IPS DF 19.7 (cell line): ENCODE measurements at regions not wholly inside any gene's neighbourhood (a gene's known extent, or its start where the extent isn't known, plus 50 kb on each side); places are given as distances from the start of the nearest gene placed in this dataset.
"Not testable (repeated sequence)": the region's sequence is repeated elsewhere in the genome, so short reads cannot be mapped to it uniquely, and the experiment has no call there.

Experiments used
- DNase-seq: peaks from one replicate; pipeline ENCODE4 v3.0.0-alpha.2; 2013; ENCODE audit warnings: low read depth, low spot score

DNA sequence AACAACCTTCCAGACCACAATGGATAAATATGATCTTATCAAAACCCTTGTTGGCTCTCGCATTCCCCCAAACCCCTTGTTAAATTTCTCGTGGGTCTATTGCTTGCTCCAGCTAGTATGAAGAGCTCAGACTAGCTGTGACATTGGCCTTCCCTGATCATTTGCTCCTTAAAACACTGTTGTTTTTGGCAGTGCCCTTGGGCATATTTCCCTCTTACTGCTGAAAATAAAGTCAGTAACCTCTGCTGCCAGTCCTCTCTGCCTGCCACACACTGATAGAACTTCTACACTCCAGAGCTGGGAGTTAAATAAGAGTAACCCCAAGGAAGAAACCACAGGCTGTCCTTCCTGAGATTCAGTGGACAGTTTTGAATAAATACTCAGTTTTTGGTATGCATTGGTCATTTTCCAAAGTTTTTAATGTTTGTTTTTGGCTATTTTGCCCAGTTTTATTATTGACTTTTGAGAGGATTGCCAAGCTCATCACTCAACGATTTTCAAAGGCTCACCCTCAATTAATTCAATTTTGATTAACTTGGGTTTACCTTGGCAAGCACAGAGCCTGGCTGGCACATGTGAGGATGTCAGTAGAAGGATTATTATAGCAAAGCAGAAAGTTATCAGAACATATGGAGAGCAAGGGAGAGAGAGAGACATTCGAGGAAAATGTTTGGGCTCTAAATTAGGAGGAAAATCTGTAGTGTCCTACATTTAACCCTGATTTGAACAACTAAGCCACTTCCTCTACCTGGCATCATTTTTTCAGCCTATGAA, 84.3 kb upstream of the SYN3 start:
- DNase-seq: no peak

DNA sequence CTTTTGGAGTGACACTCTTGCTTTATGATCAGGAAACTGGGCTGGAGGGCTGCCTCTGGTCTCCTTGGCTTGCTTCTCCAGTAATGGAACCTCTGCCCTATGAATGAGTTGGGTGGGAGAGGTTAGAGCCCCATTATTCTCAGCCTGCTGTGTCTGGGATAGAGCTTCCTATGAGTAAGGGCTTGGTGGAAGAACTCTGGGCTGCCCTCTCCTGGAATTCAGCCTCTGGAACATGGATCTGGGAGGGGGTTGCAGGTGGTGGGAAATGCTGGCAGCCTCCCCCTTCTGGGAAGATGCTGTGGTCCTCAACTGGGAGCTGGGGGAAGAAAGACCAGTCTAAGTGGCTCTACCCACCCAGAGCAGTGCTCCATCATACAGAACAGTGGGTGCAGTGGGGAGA, 81.8 kb upstream of the SYN3 start:
- DNase-seq: no peak

- DNase-seq: not testable (repeated sequence)
These were observed 80.2 kb upstream of the SYN3 start for GRCh38 chr22:33138333-33138732.

DNA sequence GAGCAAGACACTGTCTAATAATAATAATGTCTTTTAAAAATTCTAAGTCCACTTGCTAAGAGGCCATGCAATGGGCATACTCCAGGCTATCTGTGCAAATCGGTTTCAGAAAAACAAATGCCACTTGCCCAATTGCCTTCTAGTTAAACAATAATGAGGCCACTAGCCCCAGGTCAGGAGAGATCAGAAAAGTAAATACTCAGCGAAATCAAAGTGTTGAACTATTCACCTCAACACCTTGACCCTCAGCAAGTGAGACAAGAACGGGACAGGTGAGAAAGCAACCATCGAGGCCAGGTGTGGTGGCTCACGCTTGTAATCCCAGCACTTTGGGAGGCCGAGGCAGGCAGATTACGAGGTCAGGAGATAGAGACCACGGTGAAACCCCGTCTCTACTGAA, 72.3 kb upstream of the SYN3 start:
- no peak for DNase-seq

DNA sequence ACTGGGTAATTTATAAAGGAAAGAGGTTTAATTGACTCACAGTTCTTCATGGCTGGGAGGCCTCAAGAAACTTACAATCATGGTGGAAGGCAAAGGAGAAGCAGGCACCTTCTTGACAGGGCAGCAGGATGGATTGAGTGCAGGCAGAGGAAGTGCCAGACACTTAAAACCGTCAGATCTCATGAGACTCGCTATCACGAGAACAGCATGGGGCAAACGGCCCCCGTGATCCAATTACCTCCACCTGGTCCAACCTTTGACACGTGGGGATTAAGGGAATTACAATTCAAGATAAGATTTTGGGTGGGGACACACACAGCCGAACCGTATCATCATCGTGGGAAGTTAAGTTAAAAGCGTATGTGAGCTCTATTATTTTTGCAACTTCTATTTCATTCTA, 71.4 kb upstream of the SYN3 start:
- DNase-seq: no peak

- DNase-seq: peak; percentile 35
These were observed 68.7 kb upstream of the SYN3 start for GRCh38 chr22:33126881-33127280.

- no peak for DNase-seq
These were observed 66.3 kb upstream of the SYN3 start for GRCh38 chr22:33124471-33124870.

- DNase-seq: not testable (repeated sequence)
These were observed 64.3 kb upstream of the SYN3 start for GRCh38 chr22:33122439-33122838.

DNA sequence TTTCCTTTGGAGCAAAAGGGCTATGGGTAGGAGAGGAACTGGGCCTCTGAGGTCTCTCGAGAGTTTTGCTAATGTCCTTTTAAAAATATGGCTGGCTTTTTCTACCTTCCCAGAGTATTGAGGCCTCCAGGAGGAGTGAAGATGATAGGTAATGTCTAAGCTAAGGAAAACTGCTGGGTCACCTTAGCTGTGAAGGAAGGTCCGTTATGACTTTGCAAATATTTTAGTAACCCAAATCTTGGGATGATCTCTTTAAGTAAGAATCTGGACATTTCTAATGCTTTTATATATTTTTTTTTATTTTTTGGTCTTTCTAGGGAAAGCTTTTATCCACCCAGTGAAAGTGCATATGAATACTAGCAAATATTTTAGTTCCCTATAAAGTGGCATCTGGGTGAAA, 60.9 kb upstream of the SYN3 start:
- DNase-seq: no peak

GRCh38 chr22:33117821-33118220, 59.6 kb upstream of the SYN3 start:
- DNase-seq: no peak

DNA sequence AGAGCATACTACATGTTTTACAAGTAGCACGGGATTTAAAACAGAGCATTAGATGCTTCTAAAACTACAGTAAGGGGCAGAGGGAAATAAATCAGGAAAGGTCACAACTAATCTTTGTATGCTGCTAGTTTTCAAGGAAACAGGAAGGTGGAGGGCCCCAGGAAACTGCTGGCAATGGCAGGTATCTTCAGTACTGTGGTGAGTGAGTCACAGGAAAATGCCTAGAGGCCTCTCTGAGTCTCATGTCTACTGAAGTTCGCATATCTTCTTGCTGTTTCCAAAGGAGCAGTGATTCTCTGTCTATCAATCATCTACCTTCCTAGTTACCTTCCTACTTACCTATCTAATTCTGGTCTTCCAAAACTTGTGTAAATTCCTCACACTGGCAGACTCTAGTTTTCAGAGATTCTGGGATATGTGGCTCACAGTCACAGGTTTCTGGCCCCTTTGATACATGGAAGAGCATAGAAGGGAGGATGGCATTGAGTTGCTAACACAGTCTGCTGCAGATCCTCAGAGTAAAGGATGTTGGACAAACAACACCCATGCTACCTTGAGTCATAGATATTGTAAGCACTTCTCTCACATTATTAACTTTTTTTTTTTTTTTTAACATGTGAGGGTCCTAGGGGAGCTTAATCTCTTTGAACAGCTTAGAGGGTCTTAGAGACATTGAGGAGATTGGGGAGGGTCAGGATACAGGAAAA, 58.8 kb upstream of the SYN3 start:
- DNase-seq: no peak

- DNase-seq: no peak
These were observed 56.4 kb upstream of the SYN3 start for GRCh38 chr22:33114565-33114964.

DNA sequence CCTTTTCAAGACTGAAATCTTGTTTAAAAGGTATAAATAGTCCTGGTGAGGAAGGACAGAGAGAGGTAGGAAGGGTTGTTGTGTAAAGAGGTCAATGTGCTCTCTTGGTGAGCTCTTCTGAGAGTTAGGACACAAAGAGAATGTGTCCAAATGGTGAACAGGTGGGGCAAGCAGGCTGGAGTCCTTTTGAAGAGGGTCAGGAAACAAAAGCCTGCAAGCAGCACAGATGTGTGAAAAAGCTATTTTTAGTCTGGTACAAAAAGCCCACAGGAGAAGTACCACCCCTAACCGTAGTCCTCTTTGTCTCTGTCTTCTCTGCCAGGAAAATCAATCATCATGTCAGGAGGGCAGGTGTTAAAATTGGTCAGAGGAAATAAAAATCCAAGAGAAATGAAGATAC, 54.4 kb upstream of the SYN3 start:
- DNase-seq: no peak

GRCh38 chr22:33111491-33111890, 53.3 kb upstream of the SYN3 start:
- no peak for DNase-seq

- DNase-seq: no peak
These were observed 52.5 kb upstream of the SYN3 start for GRCh38 chr22:33110562-33111163.

DNA sequence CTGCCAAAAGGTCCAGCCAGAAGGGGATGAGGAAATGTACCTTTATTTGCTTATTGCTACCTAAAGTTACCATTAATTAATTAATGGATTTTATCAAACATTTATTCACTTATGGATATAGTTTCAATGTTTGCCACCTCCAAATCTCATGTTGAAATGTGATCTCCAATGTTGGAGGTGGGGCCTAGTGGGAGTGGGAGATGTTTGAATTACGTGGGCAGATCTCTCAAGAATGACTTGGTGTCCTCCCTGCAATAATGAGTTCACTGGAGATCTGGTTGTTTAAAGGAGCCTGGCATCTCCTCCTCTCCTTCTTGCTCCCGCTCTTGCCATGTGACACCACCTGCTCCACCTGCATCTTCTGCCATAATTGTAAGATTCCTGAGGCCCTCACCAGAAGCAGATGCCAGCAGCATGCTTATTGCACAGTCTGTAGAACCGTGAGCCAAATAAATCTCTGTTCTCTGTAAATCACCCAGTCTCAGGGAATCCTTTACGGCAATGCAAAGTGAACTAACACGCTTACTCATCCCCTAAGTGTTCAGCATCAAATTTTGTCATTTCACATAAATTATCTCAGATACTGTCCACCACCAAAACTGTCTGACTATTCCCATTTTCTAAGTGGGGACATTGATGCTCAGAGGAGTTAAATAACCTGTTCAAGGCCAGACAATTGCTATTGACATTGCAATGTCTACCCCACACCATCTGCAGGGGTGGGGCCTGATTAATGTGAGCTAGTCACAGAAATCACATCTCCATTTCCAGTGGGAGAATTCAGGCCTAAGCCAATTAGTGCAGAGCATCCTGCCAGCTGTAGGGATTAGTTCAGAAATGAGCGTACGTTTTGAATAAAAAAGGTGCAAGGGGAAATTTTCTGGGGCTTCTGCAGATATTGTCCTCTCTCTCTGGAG, 51.6 kb upstream of the SYN3 start:
- no peak for DNase-seq

DNA sequence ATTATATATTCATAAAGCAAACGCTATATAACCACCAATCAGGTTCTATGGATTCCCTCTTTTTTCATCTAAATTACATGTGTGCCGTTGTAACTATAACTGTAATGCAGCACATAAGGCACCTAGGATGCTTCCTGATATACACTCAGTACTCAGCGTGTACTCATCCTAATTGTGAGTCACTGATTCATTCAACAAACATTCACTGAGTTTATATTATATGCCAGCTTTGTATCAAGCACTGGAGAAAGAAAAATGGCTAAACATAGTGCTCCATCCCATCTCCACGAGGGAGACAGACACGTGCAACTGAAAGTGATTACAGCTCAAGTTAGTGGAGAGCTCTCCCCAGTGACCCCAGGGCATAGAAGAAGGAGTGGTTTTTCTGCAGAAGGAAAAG, 49.9 kb upstream of the SYN3 start:
- DNase-seq: no peak
